ENCODE measurements at regions not wholly inside any gene's neighbourhood (a gene's known extent, or its start where the extent isn't known, plus 50 kb on each side); places are given as distances from the start of the nearest gene placed in this dataset.
"Not testable (repeated sequence)": the region's sequence is repeated elsewhere in the genome, so short reads cannot be mapped to it uniquely, and the experiment has no call there.

GRCh38 chr13:105764486-105764885 lies 771.0 kb downstream of the EFNB2 start:
- in situ Hi-C loops (cut with HindIII; ENCODE audit: low sequenced_read_pairs), result no loop called here

- in situ Hi-C loops (cut with HindIII; ENCODE audit: low sequenced_read_pairs), result no loop called here
Observed at GRCh38 chr13:105763851-105764250, 771.6 kb downstream of the EFNB2 start.

DNA sequence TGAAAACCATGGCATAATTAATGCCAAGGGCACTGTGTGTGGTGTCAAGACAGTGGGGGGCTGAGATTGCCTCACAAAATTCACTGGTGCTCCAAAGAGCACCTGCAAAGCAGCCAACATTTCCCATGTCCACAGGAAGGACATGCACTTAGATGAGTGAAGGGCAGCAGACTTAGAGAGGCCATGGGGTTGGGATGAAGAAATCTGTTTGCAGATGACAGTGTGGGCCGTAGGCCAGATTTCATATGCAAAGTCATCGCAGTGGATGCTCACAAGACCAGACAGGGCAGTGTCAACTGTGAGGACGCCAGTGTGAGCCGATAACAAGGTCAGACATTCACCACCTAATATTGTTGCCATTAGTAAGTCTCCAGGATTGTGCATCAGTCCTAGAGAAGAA lies 773.4 kb downstream of the EFNB2 start:
- in situ Hi-C loops (cut with HindIII; ENCODE audit: low sequenced_read_pairs), result no loop called here

GRCh38 chr13:105758918-105759860 lies 776.3 kb downstream of the EFNB2 start:
- in situ Hi-C loops (cut with HindIII; ENCODE audit: low sequenced_read_pairs), result no loop called here

- in situ Hi-C loops (cut with HindIII; ENCODE audit: low sequenced_read_pairs), result no loop called here
Observed at GRCh38 chr13:105740739-105741138, 794.7 kb downstream of the EFNB2 start.

- in situ Hi-C loops (cut with HindIII; ENCODE audit: low sequenced_read_pairs), result no loop called here
Observed at GRCh38 chr13:105737688-105738087, 797.8 kb downstream of the EFNB2 start.

DNA sequence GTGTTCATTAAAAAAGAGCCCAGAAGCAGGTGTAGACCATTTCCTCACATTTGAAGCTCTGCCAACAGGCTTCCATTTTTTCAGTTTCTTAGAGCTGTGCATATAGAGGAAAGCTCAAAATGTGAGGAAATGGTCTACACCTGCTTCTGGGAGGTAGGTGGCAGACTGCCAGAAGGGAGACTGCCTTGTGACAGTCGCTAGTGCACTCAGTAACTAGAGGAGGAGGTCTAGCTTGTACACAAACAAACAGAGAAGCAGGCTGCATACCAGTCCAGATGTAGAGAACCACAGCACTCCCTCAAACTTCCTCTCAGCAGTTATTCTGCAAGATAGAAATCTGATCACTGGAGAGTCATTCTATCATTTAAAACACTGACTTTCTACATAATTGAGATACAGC lies 800.2 kb downstream of the EFNB2 start:
- in situ Hi-C loops (cut with HindIII; ENCODE audit: low sequenced_read_pairs), result no loop called here

- in situ Hi-C loops (cut with HindIII; ENCODE audit: low sequenced_read_pairs), result no loop called here
Observed at GRCh38 chr13:105732806-105733529, 802.5 kb downstream of the EFNB2 start.

- in situ Hi-C loops (cut with HindIII; ENCODE audit: low sequenced_read_pairs), result no loop called here
Observed at GRCh38 chr13:105725887-105726286, 809.6 kb downstream of the EFNB2 start.

DNA sequence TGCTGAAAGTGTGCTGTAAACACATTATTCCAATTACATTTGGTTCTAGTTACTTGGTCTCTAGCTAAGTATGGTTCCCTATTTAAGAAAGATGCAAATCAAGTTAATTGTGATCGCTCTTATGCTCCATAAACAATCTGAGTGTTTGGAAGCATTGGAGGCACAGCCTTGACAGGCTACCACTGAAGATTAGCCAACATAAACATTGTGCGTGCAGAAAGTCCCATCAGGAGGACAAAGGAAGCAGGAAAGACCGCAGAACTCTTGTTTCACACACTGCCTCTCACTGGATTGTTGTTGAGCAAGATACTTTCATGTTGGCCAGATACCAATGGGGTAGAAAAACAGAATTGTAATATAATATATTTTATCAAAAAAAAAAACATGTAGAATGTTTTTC lies 814.4 kb downstream of the EFNB2 start:
- in situ Hi-C loops (cut with HindIII; ENCODE audit: low sequenced_read_pairs), result no loop called here

DNA sequence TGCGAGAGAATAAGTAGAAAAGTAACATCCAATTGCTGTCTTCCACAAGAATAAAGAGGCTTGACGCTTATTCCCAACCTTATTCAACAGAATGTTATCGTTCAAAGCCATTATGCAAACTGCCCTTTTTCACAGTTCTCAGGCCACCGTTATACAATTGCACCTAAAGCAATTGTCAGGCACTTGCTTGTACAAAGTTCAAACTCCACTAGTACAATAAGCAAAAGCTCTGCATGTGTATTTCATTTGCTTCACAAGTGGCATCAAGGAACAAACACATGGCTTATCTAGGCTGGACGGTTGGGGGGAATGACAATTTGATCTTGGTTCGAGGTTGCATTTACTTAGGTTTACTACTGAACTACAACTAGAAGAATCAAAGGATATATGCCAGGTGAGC lies 815.6 kb downstream of the EFNB2 start:
- in situ Hi-C loops (cut with HindIII; ENCODE audit: low sequenced_read_pairs), result no loop called here

- in situ Hi-C loops (cut with HindIII; ENCODE audit: low sequenced_read_pairs), result no loop called here
Observed at GRCh38 chr13:105709181-105709580, 826.3 kb downstream of the EFNB2 start.

- in situ Hi-C loops (cut with HindIII; ENCODE audit: low sequenced_read_pairs), result no loop called here
Observed at GRCh38 chr13:105703843-105704242, 831.6 kb downstream of the EFNB2 start.

- in situ Hi-C loops (cut with HindIII; ENCODE audit: low sequenced_read_pairs), result no loop called here
Observed at GRCh38 chr13:105702441-105702840, 833.0 kb downstream of the EFNB2 start.

DNA sequence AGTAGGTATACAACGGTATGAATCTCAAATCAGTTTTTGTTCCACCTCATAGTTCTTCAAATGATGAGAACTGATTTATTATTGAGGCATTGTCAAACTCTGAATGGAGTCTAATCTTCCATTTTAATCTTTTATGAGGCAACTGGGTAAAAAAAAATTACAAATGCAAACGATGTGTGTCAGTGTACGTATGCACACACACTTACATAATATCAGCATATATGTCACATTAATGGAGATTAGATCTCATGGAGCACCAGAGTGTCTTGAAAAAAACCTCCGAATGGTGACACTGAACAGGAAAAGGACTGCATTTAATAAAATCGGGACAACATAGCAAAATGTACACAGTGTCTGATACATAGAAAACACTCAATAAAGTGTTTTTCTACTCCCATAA lies 842.7 kb downstream of the EFNB2 start:
- in situ Hi-C loops (cut with HindIII; ENCODE audit: low sequenced_read_pairs), result no loop called here

GRCh38 chr13:105684216-105684615 lies 851.2 kb downstream of the EFNB2 start:
- in situ Hi-C loops (cut with HindIII; ENCODE audit: low sequenced_read_pairs), result no loop called here

DNA sequence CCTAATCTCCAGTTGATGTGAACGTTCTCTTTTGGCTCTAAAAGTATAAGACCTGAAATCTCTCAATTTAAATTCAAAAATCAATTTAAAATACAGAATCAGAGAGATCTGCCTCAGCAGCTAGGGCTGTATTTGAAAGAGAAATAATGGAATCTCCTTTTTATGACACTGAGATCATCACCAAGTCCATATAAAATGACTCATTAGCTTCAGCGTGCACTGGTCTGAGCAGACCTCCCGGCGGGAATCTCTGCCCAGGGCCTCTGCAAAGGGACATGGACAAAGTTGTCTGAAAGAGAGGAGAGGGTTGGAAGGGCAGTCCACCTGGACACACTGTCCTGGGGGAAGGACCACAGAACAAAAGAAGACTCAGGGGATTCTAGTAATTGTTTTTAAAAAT lies 855.6 kb downstream of the EFNB2 start:
- in situ Hi-C loops (cut with HindIII; ENCODE audit: low sequenced_read_pairs), result no loop called here

DNA sequence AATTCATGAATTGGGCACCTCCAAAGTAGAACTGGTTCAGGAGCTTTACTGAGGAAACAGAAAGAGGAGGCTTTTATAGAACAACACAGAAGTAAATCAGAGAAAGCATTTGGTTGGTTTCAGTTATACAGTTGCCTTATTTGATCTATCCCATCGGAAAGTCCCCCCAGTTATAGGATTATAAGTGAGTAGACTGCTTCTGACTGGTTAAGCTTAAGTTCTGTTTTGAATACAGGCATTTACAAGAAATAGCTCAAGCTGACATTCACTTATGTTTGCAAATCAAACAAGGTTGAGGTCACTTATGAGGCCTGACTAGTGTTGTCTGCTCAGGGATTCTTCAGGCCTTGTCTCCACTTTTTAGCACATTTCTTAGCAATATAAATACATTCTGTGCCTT lies 857.4 kb downstream of the EFNB2 start:
- in situ Hi-C loops (cut with HindIII; ENCODE audit: low sequenced_read_pairs), result no loop called here

DNA sequence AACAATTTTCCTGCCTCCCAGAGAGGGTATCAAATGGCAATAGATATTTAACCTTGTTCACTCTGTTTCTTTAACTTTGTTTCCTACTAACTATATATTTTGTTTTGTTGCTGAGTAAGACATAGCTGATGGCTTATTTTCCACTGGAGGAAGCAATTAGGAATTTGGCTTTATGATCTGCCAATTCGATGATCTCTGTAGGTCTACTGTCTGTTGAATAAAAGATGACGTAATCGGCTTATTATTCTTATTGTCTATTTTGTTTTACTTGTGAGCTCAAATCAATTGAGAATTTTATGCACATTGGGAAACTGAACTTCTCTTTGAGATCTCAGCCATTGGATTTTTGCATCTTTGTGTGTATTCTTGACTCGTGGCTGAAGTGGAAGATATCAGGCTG lies 862.6 kb downstream of the EFNB2 start:
- in situ Hi-C loops (cut with HindIII; ENCODE audit: low sequenced_read_pairs), result no loop called here

GRCh38 chr13:105671131-105671530 lies 864.3 kb downstream of the EFNB2 start:
- in situ Hi-C loops (cut with HindIII; ENCODE audit: low sequenced_read_pairs), result not testable (repeated sequence)

- in situ Hi-C loops (cut with HindIII; ENCODE audit: low sequenced_read_pairs), result no loop called here
Observed at GRCh38 chr13:105670179-105670990, 865.1 kb downstream of the EFNB2 start.
